AG09319 (cell line): ENCODE measurements at regions not wholly inside any gene's neighbourhood (a gene's known extent, or its start where the extent isn't known, plus 50 kb on each side); places are given as distances from the start of the nearest gene placed in this dataset.

ENCODE experiments used
- DNase-seq: peaks from one replicate; pipeline ENCODE4 v3.0.0-alpha.2; 2010; ENCODE audit warnings: low read depth; ENCODE audit errors: extremely low read depth
- CTCF ChIP-seq: IDR thresholded peaks from 2 replicates; pipeline ENCODE4 v1.5.1; 2011; ENCODE audit warnings: low read depth, mild to moderate bottlenecking, inconsistent platforms, low read length, moderate library complexity

GRCh38 chr20:22354647-22355046, 229.7 kb downstream of the FOXA2 start:
- no peak for TF ChIP-seq CTCF
- no peak for DNase-seq

- no peak for DNase-seq
- no peak for TF ChIP-seq CTCF
These were observed 230.8 kb downstream of the FOXA2 start for GRCh38 chr20:22353586-22353985.

GRCh38 chr20:22352019-22352418, 232.4 kb downstream of the FOXA2 start:
- DNase-seq: no peak

GRCh38 chr20:22350624-22351023, 233.7 kb downstream of the FOXA2 start:
- TF ChIP-seq CTCF: no peak
- no peak for DNase-seq

More at GRCh38 chr20:22352019-22352418, 232.4 kb downstream of the FOXA2 start:
- TF ChIP-seq CTCF: no peak

- TF ChIP-seq CTCF: no peak
- no peak for DNase-seq
These were observed 236.4 kb downstream of the FOXA2 start for GRCh38 chr20:22348010-22348409.

- TF ChIP-seq CTCF: no peak
- DNase-seq: no peak
These were observed 237.7 kb downstream of the FOXA2 start for GRCh38 chr20:22346716-22347115.

GRCh38 chr20:22343612-22344011, 240.8 kb downstream of the FOXA2 start:
- TF ChIP-seq CTCF: no peak
- DNase-seq: no peak

- DNase-seq: no peak
- TF ChIP-seq CTCF: no peak
These were observed 242.0 kb downstream of the FOXA2 start for GRCh38 chr20:22342410-22342809.
